Caco-2 (cell line): ENCODE measurements at regions not wholly inside any gene's neighbourhood (a gene's known extent, or its start where the extent isn't known, plus 50 kb on each side); places are given as distances from the start of the nearest gene placed in this dataset.

Source experiments
- BruUV-seq: library from RNA; stranded (reverse); fragments of 400-500 nt; replicated peaks from 2 replicates; lab custom pipeline; 2021; lab: Mats Ljungman, UMichigan
- CTCF ChIA-PET: fragments of 300-600 bp; sonication (Branson Sonifier 250); formaldehyde crosslinking; loops from one replicate; lab custom pipeline; 2022; ENCODE audit warnings: antibody characterized with exemption; lab: Charles Lee
- POLR2A ChIA-PET: fragments of 300-600 bp; sonication (Branson Sonifier 250); formaldehyde crosslinking; loops from one replicate; lab custom pipeline; 2022; ENCODE audit warnings: antibody characterized with exemption; lab: Charles Lee
- DNase-seq, 2 experiments: peaks; one replicate each; pipeline versions ENCODE4 v3.0.0 to v3.0.0-alpha.2; 2020 to 2022
- H3K27me3 ChIP-seq: replicated peaks from 2 replicates; pipeline ENCODE4 v1.6.0; 2011; ENCODE audit warnings: low read length; ENCODE audit not compliant: control insufficient read depth, insufficient read depth
- H3K36me3 ChIP-seq: 2 replicates; pipeline ENCODE4 v1.5.1; 2011; ENCODE audit warnings: low read length; ENCODE audit not compliant: control insufficient read depth, insufficient read depth
- H3K4me1 ChIP-seq: fragments of 250-450 bp; sonication (Bioruptor Pico); 2 replicates; pipeline ENCODE4 v1.5.1; 2020; ENCODE audit warnings: mild to moderate bottlenecking
- H3K4me3 ChIP-seq: 2 replicates; pipeline ENCODE4 v1.5.1; 2011; ENCODE audit warnings: low read depth, mild to moderate bottlenecking, control low read depth, low read length
- H3K9me3 ChIP-seq: fragments of 250-450 bp; sonication (Bioruptor Pico); 2 replicates; pipeline ENCODE4 v1.5.1; 2020; ENCODE audit warnings: mild to moderate bottlenecking, moderate library complexity
- H3K27ac Mint-ChIP-seq: one replicate; pipeline ENCODE4 v1.8.0; 2022; ENCODE audit warnings: mixed read lengths; ENCODE audit not compliant: unreplicated experiment
- H3K27me3 Mint-ChIP-seq: one replicate; pipeline ENCODE4 v1.8.0; 2022; ENCODE audit warnings: mixed read lengths; ENCODE audit not compliant: insufficient read depth, unreplicated experiment
- H3K36me3 Mint-ChIP-seq: one replicate; pipeline ENCODE4 v1.8.0; 2022; ENCODE audit warnings: mild to moderate bottlenecking, mixed read lengths; ENCODE audit not compliant: insufficient read depth, unreplicated experiment
- H3K4me1 Mint-ChIP-seq: one replicate; pipeline ENCODE4 v1.8.0; 2022; ENCODE audit warnings: low read depth, mixed read lengths; ENCODE audit not compliant: unreplicated experiment
- H3K4me3 Mint-ChIP-seq: one replicate; pipeline ENCODE4 v1.8.0; 2022; ENCODE audit warnings: mild to moderate bottlenecking, moderate library complexity, mixed read lengths; ENCODE audit not compliant: unreplicated experiment
- H3K9me3 Mint-ChIP-seq: one replicate; pipeline ENCODE4 v1.8.0; 2022; ENCODE audit warnings: mixed read lengths; ENCODE audit not compliant: unreplicated experiment
- CTCF ChIP-seq, 2 experiments: fragments of 200-600 bp in 1 of 2; IDR thresholded peaks; 1 replicate in 1 of 2; 2 replicates in 1 of 2; pipeline versions ENCODE4 v1.5.1 to v1.8.0; 2011 to 2022; ENCODE audit warnings: antibody characterized with exemption in 1 of 2, control low read depth in 1 of 2, inconsistent platforms in 1 of 2, low read depth in 1 of 2, low read length in 1 of 2, mild to moderate bottlenecking in 1 of 2, moderate library complexity in 1 of 2; ENCODE audit not compliant: insufficient read depth in 1 of 2, severe bottlenecking in 1 of 2, unreplicated experiment in 1 of 2
- intact Hi-C: fragments of 100-400 bp; cut with micrococcal nuclease; formaldehyde crosslinking; loops from one replicate; pipeline ENCODE4 v1.10.0; 2022; ENCODE audit not compliant: unreplicated experiment

- Mint-ChIP-seq H3K27ac (no peak overlapping the region), H3K9me3 (no peaks in the 10 kb centered on the region), H3K4me3 (no peak overlapping the region), H3K36me3 (no peaks in the 10 kb centered on the region), H3K27me3 (peaks cover 26% of the 10 kb centered on the region), H3K4me1 (no peaks in the 10 kb centered on the region)
- no peaks in the 10 kb centered on the region for H3K4me1 ChIP-seq
- no peak for TF ChIP-seq CTCF (IDR thresholded peaks at IDR 0.05; ENCODE audit: insufficient read depth in 1 of 2, low read depth in 1 of 2, low read length in 1 of 2, severe bottlenecking in 1 of 2, unreplicated experiment in 1 of 2)
- intact Hi-C loops: no loop called here
- POLR2A ChIA-PET: no interaction called here
- DNase-seq: no peak
- no peak overlapping the region for H3K4me3 ChIP-seq
- H3K9me3 ChIP-seq: no peaks in the 10 kb centered on the region
- BruUV-seq: no TSS peak
- CTCF ChIA-PET: no interaction called here
- H3K36me3 ChIP-seq: no peaks in the 10 kb centered on the region
- H3K27me3 ChIP-seq: no peaks in the 10 kb centered on the region
Measured at GRCh38 chr10:128839701-128840100, 627.3 kb upstream of the MGMT start.

- no TSS peak for BruUV-seq
- no peaks in the 10 kb centered on the region for H3K9me3 ChIP-seq
- no peak for TF ChIP-seq CTCF (IDR thresholded peaks at IDR 0.05; ENCODE audit: insufficient read depth in 1 of 2, low read depth in 1 of 2, low read length in 1 of 2, severe bottlenecking in 1 of 2, unreplicated experiment in 1 of 2)
- H3K27ac Mint-ChIP-seq: no peak overlapping the region
- intact Hi-C loops: no loop called here
- H3K4me3 Mint-ChIP-seq: no peak overlapping the region
- H3K4me1 ChIP-seq: no peaks in the 10 kb centered on the region
- no peaks in the 10 kb centered on the region for H3K9me3 Mint-ChIP-seq
- no peak overlapping the region for H3K4me3 ChIP-seq
- no peaks in the 10 kb centered on the region for H3K36me3 ChIP-seq
- H3K36me3 Mint-ChIP-seq: no peaks in the 10 kb centered on the region
- no peaks in the 10 kb centered on the region for H3K4me1 Mint-ChIP-seq
- H3K27me3 Mint-ChIP-seq: peaks cover 16% of the 10 kb centered on the region
- ChIA-PET CTCF (no interaction called here), POLR2A (no interaction called here)
- no peak for DNase-seq
- no peaks in the 10 kb centered on the region for H3K27me3 ChIP-seq
Measured at GRCh38 chr10:128843972-128844371, 623.1 kb upstream of the MGMT start.

DNA sequence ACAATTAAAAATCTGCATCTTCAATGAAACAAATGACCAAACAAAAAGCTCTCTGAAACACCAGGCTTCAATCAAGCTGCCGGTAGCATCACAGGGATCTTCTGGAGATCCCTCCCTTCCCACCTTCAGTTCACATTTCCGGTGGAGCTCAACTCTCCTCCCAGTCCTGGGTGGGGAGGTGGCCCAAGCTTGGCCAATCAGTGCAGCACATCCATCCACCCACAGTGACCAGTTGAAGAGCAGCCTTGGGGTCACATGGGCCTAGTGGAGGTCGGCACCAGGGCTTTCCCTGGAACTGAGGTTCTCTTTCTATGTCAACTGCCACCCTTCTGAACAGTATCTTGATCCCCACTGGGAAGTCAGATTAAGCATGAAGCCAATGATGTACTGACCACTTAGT lies 620.1 kb upstream of the MGMT start:
- Mint-ChIP-seq H3K27me3 (peaks cover 22% of the 10 kb centered on the region), H3K27ac (no peak overlapping the region), H3K4me1 (no peaks in the 10 kb centered on the region), H3K9me3 (no peaks in the 10 kb centered on the region), H3K36me3 (no peaks in the 10 kb centered on the region), H3K4me3 (no peak overlapping the region)
- no peak for DNase-seq
- H3K27me3 ChIP-seq: no peaks in the 10 kb centered on the region; the same call in 1 of the 2 replicates
- H3K4me1 ChIP-seq: no peaks in the 10 kb centered on the region
- POLR2A ChIA-PET: no interaction called here
- BruUV-seq: no TSS peak
- TF ChIP-seq CTCF (IDR thresholded peaks at IDR 0.05; ENCODE audit: insufficient read depth in 1 of 2, low read depth in 1 of 2, low read length in 1 of 2, severe bottlenecking in 1 of 2, unreplicated experiment in 1 of 2): no peak
- CTCF ChIA-PET: no interaction called here
- no peaks in the 10 kb centered on the region for H3K36me3 ChIP-seq
- no peak overlapping the region for H3K4me3 ChIP-seq
- H3K9me3 ChIP-seq: no peaks in the 10 kb centered on the region
- intact Hi-C loops: no loop called here
